Activated CD4-positive, alpha-beta T cell treated with anti-CD3 and anti-CD28 coated beads for 36 hours (primary cell): ENCODE measurements at regions not wholly inside any gene's neighbourhood (a gene's known extent, or its start where the extent isn't known, plus 50 kb on each side); places are given as distances from the start of the nearest gene placed in this dataset.
"Not testable (repeated sequence)": the region's sequence is repeated elsewhere in the genome, so short reads cannot be mapped to it uniquely, and the experiment has no call there.

Experiments used
- ATAC-seq: fragments of 200-7000 bp; cut with Tn5 transposase; one replicate; pipeline ENCODE4 v1.10.0; 2021; ENCODE audit warnings: mild to moderate bottlenecking, moderate library complexity
- CTCF ChIA-PET: fragments of 350-600 bp; sonication (Branson Sonifier 250); formaldehyde crosslinking; loops from one replicate; lab custom pipeline; 2021; ENCODE audit warnings: antibody characterized with exemption; lab: Charles Lee
- POLR2A ChIA-PET: fragments of 350-600 bp; sonication (Branson Sonifier 250); formaldehyde crosslinking; loops from one replicate; lab custom pipeline; 2021; ENCODE audit warnings: antibody characterized with exemption, inconsistent platforms; lab: Charles Lee
- DNase-seq: peaks from one replicate; pipeline ENCODE4 v3.0.0-alpha.2; 2020
- H3K27ac Mint-ChIP-seq: one replicate; pipeline ENCODE4 v1.8.0; 2021; ENCODE audit warnings: mixed read lengths
- H3K27me3 Mint-ChIP-seq: one replicate; pipeline ENCODE4 v1.8.0; 2021; ENCODE audit warnings: mixed read lengths
- H3K36me3 Mint-ChIP-seq: one replicate; pipeline ENCODE4 v1.8.0; 2021; ENCODE audit warnings: low read depth, mixed read lengths
- H3K4me1 Mint-ChIP-seq: one replicate; pipeline ENCODE4 v1.8.0; 2021; ENCODE audit warnings: mixed read lengths
- H3K4me3 Mint-ChIP-seq: one replicate; pipeline ENCODE4 v1.8.0; 2021; ENCODE audit warnings: mild to moderate bottlenecking, moderate library complexity, mixed read lengths
- H3K9me3 Mint-ChIP-seq: one replicate; pipeline ENCODE4 v1.8.0; 2021; ENCODE audit warnings: low read depth, mixed read lengths
- intact Hi-C, 2 experiments: fragments of 100-400 bp; cut with DNase I in 1 of 2; cut with micrococcal nuclease in 1 of 2; formaldehyde crosslinking; loops; one replicate each; pipeline versions ENCODE4 v1.14.2 to v1.15.1; 2022 to 2024; cut with DNase I, micrococcal nuclease

DNA sequence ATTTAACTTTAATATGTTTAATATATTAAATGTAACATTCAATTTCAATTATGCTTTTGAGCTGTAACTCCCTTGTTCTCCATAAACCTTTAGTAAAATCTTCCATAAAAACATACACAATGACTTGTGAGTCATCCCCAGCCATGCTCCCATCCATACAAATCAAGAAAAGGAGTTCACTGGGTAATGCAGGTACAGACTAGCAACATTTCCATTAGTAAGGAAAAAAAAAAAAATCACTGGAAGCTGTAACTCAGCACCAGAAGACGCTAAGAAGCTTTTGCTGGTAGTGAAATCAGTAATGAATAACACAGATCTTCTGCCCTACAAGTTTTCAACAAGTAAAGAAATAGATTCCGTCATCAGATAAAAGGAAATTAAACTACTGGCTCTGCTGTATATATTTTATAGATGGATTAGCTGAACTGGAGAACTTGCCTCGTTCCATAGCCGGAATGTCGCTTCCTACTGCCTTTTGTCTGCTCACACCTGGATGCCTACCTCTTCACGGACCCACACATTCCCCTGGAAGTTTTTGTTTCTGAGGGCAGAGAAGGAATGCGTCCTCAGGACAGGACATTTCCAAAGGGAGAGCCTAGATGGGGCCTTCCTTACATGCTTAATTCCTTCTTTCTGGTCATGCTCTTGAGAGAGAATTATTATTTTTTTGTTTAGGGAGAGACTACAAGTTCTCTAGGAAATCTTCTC, 298.4 kb upstream of the ANKRD50 start:
- no peak for ATAC-seq
- ChIA-PET POLR2A (no interaction called here), CTCF (interaction anchor here (0.6 kb wide), 1 partner anchor 668 kb away, joined by 4 read pairs; no protein-coding TSS in a partner anchor)
- Mint-ChIP-seq H3K36me3 (no peaks in the 10 kb centered on the region), H3K4me1 (no peaks in the 10 kb centered on the region), H3K27ac (no peak overlapping the region), H3K4me3 (no peak overlapping the region), H3K27me3 (no peaks in the 10 kb centered on the region), H3K9me3 (peaks cover 9% of the 10 kb centered on the region)
- intact Hi-C loops: no loop called here
- no peak for DNase-seq

DNA sequence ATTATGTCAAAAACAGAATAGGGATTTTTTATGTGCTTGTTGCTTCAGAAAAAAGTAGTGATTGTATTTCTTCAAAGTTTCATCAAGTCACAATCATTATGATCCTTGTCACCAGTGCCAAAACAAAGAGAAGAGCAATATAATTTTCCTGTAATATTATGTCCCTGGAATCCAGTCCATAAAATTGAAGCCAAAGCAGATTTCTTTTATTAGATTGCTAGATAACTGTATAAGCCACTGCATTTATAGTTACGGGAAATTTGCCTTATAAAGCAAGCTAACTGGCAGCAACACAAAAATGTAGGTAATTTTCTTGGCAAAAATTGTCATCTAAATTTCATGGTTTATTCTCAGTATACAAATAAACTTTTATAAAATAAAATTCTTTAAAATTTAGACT, 296.1 kb upstream of the ANKRD50 start:
- Mint-ChIP-seq H3K36me3 (no peaks in the 10 kb centered on the region), H3K27me3 (no peaks in the 10 kb centered on the region), H3K4me3 (no peak overlapping the region), H3K9me3 (peaks cover 7% of the 10 kb centered on the region), H3K27ac (no peak overlapping the region), H3K4me1 (no peaks in the 10 kb centered on the region)
- intact Hi-C loops: no loop called here
- ATAC-seq: no peak
- DNase-seq: no peak
- CTCF ChIA-PET: no interaction called here
- POLR2A ChIA-PET: no interaction called here

DNA sequence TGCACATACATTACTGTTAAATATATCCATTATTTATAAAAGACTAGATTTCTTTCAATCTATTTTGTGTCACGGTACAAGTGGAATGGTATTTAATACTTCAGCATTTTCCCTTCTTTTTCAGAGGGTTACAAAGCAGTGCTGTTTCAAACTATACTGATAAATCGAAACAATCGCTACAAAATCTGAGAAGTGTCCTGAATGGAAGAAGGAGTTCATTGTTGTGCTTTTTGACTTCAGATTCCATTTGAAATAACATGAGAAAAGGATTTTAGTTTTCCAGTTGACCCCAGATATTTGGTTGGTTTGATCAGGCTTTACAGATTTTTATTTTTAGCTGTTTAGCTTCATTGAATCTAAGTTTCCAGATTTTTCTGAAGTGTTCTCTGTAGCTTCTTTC, 292.1 kb upstream of the ANKRD50 start:
- ATAC-seq: no peak
- H3K27me3 Mint-ChIP-seq: no peaks in the 10 kb centered on the region
- ChIA-PET POLR2A (no interaction called here), CTCF (interaction anchor here (0.9 kb wide), 1 partner anchor 10 kb away, joined by 3 read pairs; no protein-coding TSS in a partner anchor)
- H3K4me3 Mint-ChIP-seq: no peak overlapping the region
- no peaks in the 10 kb centered on the region for H3K4me1 Mint-ChIP-seq
- H3K27ac Mint-ChIP-seq: no peak overlapping the region
- DNase-seq: no peak
- H3K9me3 Mint-ChIP-seq: peaks cover 7% of the 10 kb centered on the region
- intact Hi-C loops: no loop called here
- no peaks in the 10 kb centered on the region for H3K36me3 Mint-ChIP-seq

DNA sequence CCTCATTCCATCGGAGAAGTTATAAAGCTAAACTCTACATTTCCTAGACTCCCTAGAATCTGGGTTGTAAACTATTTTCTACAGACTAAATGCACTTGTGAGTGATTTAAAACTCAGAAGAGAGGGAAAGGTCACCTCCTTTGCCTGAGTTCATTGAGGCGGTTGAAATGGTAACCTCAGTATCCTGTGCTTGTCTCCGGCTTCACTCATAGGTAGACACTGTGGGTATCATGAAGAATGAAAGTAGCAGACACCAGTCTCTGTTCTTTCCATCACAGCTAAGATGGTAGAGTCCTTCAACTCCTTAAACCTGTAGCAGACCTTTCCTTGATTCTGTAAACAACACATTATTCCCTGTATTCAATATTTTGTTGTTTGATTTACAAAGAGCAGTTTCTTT, 291.3 kb upstream of the ANKRD50 start:
- CTCF ChIA-PET: no interaction called here
- intact Hi-C loops: no loop called here
- no peak for ATAC-seq

DNA sequence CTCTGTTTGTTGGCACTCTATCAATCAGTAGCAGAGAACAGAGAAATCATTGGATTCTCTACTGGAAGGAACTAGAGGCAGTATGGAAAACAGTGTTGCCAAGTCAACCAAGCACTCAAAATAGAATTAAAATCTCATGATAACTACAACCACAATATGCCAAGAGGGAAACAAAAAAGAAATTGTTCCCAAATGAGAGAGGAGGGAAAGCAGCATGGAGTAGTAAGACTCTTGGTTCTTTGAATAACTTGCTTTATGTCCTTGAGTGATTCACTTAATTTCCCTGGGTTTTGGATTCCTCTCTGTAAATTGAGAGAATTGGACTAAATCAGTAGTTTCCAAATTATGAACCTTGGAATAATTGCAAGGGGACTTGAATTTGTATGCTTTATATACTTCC, 285.5 kb upstream of the ANKRD50 start:
- Mint-ChIP-seq H3K36me3 (no peaks in the 10 kb centered on the region), H3K4me3 (no peak overlapping the region), H3K4me1 (no peaks in the 10 kb centered on the region), H3K27ac (no peak overlapping the region), H3K27me3 (no peaks in the 10 kb centered on the region), H3K9me3 (peaks cover 2% of the 10 kb centered on the region)
- intact Hi-C loops: no loop called here
- no peak for DNase-seq
- POLR2A ChIA-PET: no interaction called here
- ATAC-seq: no peak
- CTCF ChIA-PET: no interaction called here

More for the DNA sequence above, 291.3 kb upstream of the ANKRD50 start:
- Mint-ChIP-seq H3K4me3 (no peak overlapping the region), H3K36me3 (no peaks in the 10 kb centered on the region), H3K4me1 (no peaks in the 10 kb centered on the region), H3K9me3 (peaks cover 7% of the 10 kb centered on the region), H3K27ac (no peak overlapping the region), H3K27me3 (no peaks in the 10 kb centered on the region)
- POLR2A ChIA-PET: no interaction called here
- DNase-seq: no peak

DNA sequence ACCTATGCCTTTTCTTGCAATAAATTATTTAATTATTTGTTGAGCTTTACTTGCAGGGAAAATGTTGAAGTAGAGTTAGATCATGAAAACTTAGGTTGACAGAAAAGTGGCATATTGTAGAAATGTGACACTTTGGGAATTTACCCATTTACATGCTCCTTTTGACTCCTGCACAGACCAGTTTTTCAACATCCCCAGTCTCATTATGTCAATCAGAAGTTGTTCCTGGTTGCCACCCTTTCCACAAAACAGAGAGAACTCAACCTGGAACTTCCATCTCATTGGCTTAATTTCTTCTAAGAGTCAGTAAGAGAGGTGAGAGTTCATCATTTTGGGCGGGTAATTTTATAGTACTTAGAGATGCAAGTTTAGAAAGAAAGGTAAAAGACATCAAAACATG, 284.6 kb upstream of the ANKRD50 start:
- ATAC-seq (no peak), DNase-seq (no peak)
- peaks cover 2% of the 10 kb centered on the region for H3K9me3 Mint-ChIP-seq
- no peak overlapping the region for H3K4me3 Mint-ChIP-seq
- H3K36me3 Mint-ChIP-seq: no peaks in the 10 kb centered on the region
- H3K27ac Mint-ChIP-seq: no peak overlapping the region
- ChIA-PET CTCF (no interaction called here), POLR2A (no interaction called here)
- no peaks in the 10 kb centered on the region for H3K27me3 Mint-ChIP-seq
- H3K4me1 Mint-ChIP-seq: no peaks in the 10 kb centered on the region
- intact Hi-C loops: no loop called here

DNA sequence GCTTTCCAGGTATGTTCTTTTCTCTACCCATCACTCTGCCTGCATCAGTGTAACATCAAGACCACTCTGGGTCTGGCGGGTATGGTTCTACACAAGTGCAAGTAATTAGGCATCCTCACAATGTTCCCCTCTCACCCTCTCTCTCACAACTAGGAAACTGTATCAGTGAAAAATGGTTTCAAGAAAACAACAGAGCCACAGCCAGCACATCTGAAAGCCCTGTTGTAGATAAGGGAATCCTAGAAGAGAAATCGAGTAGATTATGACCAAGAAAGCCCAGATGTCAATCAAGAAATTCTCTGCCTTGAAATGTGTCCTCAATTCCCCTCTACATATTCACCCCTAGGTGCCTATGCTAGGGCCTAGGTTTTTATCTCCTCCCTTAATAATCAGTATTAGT, 281.3 kb upstream of the ANKRD50 start:
- Mint-ChIP-seq H3K4me3 (no peak overlapping the region), H3K4me1 (no peaks in the 10 kb centered on the region), H3K27ac (no peak overlapping the region), H3K36me3 (no peaks in the 10 kb centered on the region), H3K27me3 (no peaks in the 10 kb centered on the region), H3K9me3 (peaks cover 2% of the 10 kb centered on the region)
- POLR2A ChIA-PET: no interaction called here
- no peak for DNase-seq
- ATAC-seq: no peak
- intact Hi-C loops: no loop called here
- CTCF ChIA-PET: interaction anchor here (0.6 kb wide), 1 partner anchor 11 kb away, joined by 3 read pairs; no protein-coding TSS in a partner anchor

DNA sequence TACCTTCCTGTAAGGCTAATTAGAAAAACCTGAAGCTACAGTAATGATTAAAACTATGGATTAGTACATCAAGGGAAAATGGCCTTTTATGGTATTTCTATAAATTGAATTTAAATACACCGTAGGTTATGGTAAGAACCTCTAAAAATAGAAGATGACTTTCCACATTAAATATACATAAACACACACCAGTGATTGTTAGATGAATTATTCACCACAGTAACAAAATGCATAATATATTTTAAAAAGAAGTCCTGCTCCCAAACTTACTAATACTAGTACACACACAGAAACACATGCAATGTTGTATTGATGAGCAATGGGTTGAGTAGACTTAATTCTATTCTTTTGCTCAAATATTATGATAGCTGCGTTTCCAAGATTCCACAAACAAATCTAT, 277.9 kb upstream of the ANKRD50 start:
- Mint-ChIP-seq H3K27ac (no peak overlapping the region), H3K4me1 (no peaks in the 10 kb centered on the region), H3K27me3 (no peaks in the 10 kb centered on the region), H3K4me3 (no peak overlapping the region), H3K9me3 (no peaks in the 10 kb centered on the region), H3K36me3 (no peaks in the 10 kb centered on the region)
- intact Hi-C loops: no loop called here
- ChIA-PET CTCF (interaction anchor here (1.0 kb wide), 1 partner anchor 10 kb away, joined by 3 read pairs; no protein-coding TSS in a partner anchor), POLR2A (no interaction called here)
- no peak for DNase-seq
- no peak for ATAC-seq

DNA sequence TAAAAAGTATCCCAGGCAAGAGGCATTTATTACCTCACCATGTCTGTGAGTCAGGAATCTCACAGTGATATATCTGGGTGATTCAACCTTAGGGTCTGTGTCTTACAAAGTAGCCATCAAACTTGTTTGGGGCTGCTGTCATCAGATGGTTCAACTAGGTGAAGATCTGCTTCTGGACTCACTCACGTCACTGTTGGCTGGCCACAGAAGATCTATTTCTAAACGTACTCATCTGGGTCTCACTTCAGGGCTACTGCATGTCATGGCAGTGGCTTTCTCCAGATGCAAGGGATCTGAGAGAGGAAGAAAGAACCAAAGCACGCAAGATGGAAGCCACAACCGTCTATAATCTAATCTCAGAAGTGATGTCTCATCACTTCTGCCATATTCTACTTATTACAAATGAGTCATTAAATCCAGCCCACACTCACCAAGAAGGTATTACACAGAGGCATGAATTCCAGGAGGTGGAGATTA, 267.8 kb upstream of the ANKRD50 start:
- Mint-ChIP-seq H3K4me1 (no peaks in the 10 kb centered on the region), H3K9me3 (peaks cover 2% of the 10 kb centered on the region), H3K27ac (no peak overlapping the region), H3K36me3 (no peaks in the 10 kb centered on the region), H3K4me3 (no peak overlapping the region), H3K27me3 (no peaks in the 10 kb centered on the region)
- CTCF ChIA-PET: no interaction called here
- DNase-seq (no peak), ATAC-seq (no peak)
- intact Hi-C loops: no loop called here
- POLR2A ChIA-PET: no interaction called here

DNA sequence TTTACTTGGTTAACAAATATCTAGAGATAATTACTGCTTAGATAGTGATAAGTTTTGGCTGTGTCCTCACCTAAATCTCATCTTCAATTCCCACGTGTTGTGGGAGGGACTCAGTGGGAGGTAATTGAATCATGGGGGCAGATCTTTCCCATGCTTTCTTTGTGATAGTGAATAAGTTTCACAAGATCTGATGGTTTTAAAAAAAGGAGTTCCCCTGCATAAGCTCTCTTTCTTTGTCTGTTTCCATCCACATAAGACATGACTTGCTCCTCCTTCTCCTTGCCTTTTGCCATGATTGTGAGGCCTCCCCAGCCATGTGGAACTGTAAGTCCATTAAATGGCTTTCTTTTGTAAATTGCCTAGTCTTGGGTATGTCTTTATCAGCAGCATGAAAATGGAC, 266.0 kb upstream of the ANKRD50 start:
- H3K27me3 Mint-ChIP-seq, H3K27ac Mint-ChIP-seq, H3K9me3 Mint-ChIP-seq, H3K36me3 Mint-ChIP-seq, ATAC-seq, CTCF ChIA-PET, DNase-seq, H3K4me3 Mint-ChIP-seq, POLR2A ChIA-PET, intact Hi-C loops, H3K4me1 Mint-ChIP-seq: not testable (repeated sequence)

DNA sequence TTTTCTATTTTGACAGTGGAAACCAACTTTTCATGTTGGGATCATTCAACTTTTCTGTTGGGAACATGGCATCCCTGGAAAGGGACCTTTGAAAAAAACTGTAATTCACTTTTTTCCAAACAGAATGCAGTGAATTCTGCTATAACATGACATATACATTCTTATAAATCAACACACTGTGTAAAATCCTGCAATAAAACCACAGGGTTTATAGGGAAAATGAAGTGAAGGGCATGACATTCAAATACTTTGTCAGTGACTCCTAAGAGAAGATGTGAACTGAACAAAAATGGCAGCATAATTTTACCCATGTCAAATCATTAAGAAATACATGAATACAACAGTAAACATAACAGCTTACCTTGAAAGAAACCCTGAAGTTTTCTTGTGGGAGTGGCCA, 264.5 kb upstream of the ANKRD50 start:
- ATAC-seq (no peak), DNase-seq (no peak)
- Mint-ChIP-seq H3K9me3 (no peaks in the 10 kb centered on the region), H3K36me3 (no peaks in the 10 kb centered on the region), H3K4me3 (no peak overlapping the region), H3K27ac (no peak overlapping the region), H3K27me3 (no peaks in the 10 kb centered on the region), H3K4me1 (no peaks in the 10 kb centered on the region)
- intact Hi-C loops: no loop called here
- ChIA-PET POLR2A (no interaction called here), CTCF (no interaction called here)

DNA sequence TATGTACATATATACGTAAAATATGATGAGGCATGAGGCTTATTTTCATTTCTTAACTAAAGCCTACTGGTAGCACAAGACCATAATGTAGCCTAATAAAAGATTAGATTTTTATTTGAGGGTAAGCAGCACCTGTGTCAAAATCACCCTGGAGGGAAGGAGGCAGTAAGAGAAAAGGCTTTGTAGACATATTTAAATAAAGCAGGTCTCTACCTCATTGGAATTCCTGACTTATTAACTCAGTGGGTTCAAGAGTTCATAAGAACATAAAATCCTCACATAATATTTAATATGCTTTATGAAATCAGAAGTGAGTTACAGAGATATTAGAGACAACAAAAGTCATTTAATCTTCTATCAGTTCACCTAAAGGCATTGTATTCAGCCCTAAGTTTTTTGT, 261.6 kb upstream of the ANKRD50 start:
- H3K4me3 Mint-ChIP-seq: no peak overlapping the region
- H3K27ac Mint-ChIP-seq: no peak overlapping the region
- CTCF ChIA-PET: no interaction called here
- no peaks in the 10 kb centered on the region for H3K4me1 Mint-ChIP-seq
- POLR2A ChIA-PET: no interaction called here
- intact Hi-C loops: no loop called here
- ATAC-seq (no peak), DNase-seq (no peak)
- H3K36me3 Mint-ChIP-seq: no peaks in the 10 kb centered on the region
- H3K27me3 Mint-ChIP-seq: no peaks in the 10 kb centered on the region
- peaks cover 1% of the 10 kb centered on the region for H3K9me3 Mint-ChIP-seq
